Right atrium auricular region (tissue), 2 donors: ENCODE measurements at regions not wholly inside any gene's neighbourhood (a gene's known extent, or its start where the extent isn't known, plus 50 kb on each side); places are given as distances from the start of the nearest gene placed in this dataset.

Source experiments
- DNase-seq: peaks from one replicate; pipeline ENCODE4 v3.0.0-alpha.2; 2019; ENCODE audit warnings: low spot score
- H3K27ac ChIP-seq, 2 donors: fragments of 200-600 bp; sonication (generic); 1 replicate in 1 of 2; 2 replicates in 1 of 2; pipeline ENCODE4 v1.5.1; 2016 to 2019
- H3K27me3 ChIP-seq, 2 donors: fragments of 200-600 bp; sonication (generic); one replicate each; pipeline versions ENCODE4 v1.5.1 to v1.6.0; 2017 to 2019
- H3K36me3 ChIP-seq: fragments of 200-600 bp; sonication (generic); one replicate; pipeline ENCODE4 v1.5.1; 2016
- H3K4me1 ChIP-seq, 2 donors: fragments of 200-600 bp; sonication (generic); one replicate each; pipeline versions ENCODE4 v1.5.1 to v1.6.0; 2017 to 2019
- H3K4me3 ChIP-seq, 2 donors: fragments of 200-600 bp; sonication (generic); 1 replicate in 1 of 2; 2 replicates in 1 of 2; pipeline ENCODE4 v1.5.1; 2017 to 2019; ENCODE audit warnings: mild to moderate bottlenecking in 1 of 2, moderate library complexity in 1 of 2
- H3K9me3 ChIP-seq, 2 donors: fragments of 200-600 bp; sonication (generic); one replicate each; pipeline ENCODE4 v1.5.1; 2019
- TF ChIP-seq, protein P1 (sequence below), 2 donors: fragments of 200-600 bp; sonication (generic); IDR thresholded peaks; one replicate each; pipeline ENCODE4 v1.5.1; 2019; ENCODE audit warnings: antibody characterized with exemption in 2 of 2

DNA sequence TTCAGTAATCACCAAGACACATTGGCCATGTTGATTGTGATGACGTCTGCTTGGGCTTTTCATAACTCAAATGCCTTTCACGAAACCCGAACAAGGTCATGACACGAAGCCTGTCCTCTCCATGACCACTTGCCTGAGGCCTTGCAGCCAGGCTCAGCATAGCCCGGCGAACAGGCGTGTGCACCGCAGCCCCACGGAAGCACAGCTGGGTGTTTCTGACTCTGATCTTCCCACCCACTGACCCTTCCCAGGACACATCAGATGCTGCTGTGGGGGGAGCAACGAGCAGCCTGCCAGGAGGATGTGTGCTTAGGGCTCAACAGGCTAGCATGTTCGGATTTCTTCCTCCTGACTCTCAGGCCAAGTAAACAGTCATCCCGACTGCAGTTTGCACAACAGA is 369.4 kb upstream of the SALL3 start:
- DNase-seq, result no peak
- H3K27ac ChIP-seq, result no peak overlapping the region
- no peak overlapping the region for H3K4me3 ChIP-seq
- H3K27me3 ChIP-seq, result no peaks in the 10 kb centered on the region
- TF ChIP-seq, protein P1, sequence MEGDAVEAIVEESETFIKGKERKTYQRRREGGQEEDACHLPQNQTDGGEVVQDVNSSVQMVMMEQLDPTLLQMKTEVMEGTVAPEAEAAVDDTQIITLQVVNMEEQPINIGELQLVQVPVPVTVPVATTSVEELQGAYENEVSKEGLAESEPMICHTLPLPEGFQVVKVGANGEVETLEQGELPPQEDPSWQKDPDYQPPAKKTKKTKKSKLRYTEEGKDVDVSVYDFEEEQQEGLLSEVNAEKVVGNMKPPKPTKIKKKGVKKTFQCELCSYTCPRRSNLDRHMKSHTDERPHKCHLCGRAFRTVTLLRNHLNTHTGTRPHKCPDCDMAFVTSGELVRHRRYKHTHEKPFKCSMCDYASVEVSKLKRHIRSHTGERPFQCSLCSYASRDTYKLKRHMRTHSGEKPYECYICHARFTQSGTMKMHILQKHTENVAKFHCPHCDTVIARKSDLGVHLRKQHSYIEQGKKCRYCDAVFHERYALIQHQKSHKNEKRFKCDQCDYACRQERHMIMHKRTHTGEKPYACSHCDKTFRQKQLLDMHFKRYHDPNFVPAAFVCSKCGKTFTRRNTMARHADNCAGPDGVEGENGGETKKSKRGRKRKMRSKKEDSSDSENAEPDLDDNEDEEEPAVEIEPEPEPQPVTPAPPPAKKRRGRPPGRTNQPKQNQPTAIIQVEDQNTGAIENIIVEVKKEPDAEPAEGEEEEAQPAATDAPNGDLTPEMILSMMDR (IDR thresholded peaks at IDR 0.05), result no peak
- H3K4me1 ChIP-seq, result no peaks in the 10 kb centered on the region
- no peaks in the 10 kb centered on the region for H3K9me3 ChIP-seq
- no peaks in the 10 kb centered on the region for H3K36me3 ChIP-seq

GRCh38 chr18:78611201-78611800 is 368.3 kb upstream of the SALL3 start:
- Histone ChIP-seq H3K36me3 (no peaks in the 10 kb centered on the region), H3K9me3 (peaks cover 0 to 10% of the 10 kb centered on the region in 2 donors), H3K27ac (no peak overlapping the region), H3K4me3 (no peak overlapping the region), H3K4me1 (no peaks in the 10 kb centered on the region), H3K27me3 (no peaks in the 10 kb centered on the region)
- TF ChIP-seq, protein P1 (IDR thresholded peaks at IDR 0.05), result no peak
- no peak for DNase-seq

GRCh38 chr18:78611869-78612268 is 367.7 kb upstream of the SALL3 start:
- Histone ChIP-seq H3K4me3 (no peak overlapping the region), H3K27ac (no peak overlapping the region), H3K36me3 (no peaks in the 10 kb centered on the region), H3K27me3 (no peaks in the 10 kb centered on the region), H3K9me3 (peaks cover 0 to 16% of the 10 kb centered on the region in 2 donors), H3K4me1 (no peaks in the 10 kb centered on the region)
- no peak for DNase-seq
- TF ChIP-seq, protein P1 (IDR thresholded peaks at IDR 0.05), result no peak

GRCh38 chr18:78612318-78612717 is 367.3 kb upstream of the SALL3 start:
- Histone ChIP-seq H3K9me3 (peaks cover 0 to 20% of the 10 kb centered on the region in 2 donors), H3K4me3 (no peak overlapping the region), H3K36me3 (no peaks in the 10 kb centered on the region), H3K27me3 (no peaks in the 10 kb centered on the region), H3K27ac (no peak overlapping the region), H3K4me1 (no peaks in the 10 kb centered on the region)
- TF ChIP-seq, protein P1 (IDR thresholded peaks at IDR 0.05), result no peak
- DNase-seq, result no peak

- Histone ChIP-seq H3K4me3 (no peak overlapping the region), H3K27ac (no peak overlapping the region), H3K4me1 (no peaks in the 10 kb centered on the region), H3K36me3 (no peaks in the 10 kb centered on the region), H3K9me3 (peaks cover 0 to 22% of the 10 kb centered on the region in 2 donors), H3K27me3 (no peaks in the 10 kb centered on the region)
- TF ChIP-seq, protein P1 (IDR thresholded peaks at IDR 0.05), result no peak
- no peak for DNase-seq
These were observed 366.8 kb upstream of the SALL3 start for GRCh38 chr18:78612801-78613200.

DNA sequence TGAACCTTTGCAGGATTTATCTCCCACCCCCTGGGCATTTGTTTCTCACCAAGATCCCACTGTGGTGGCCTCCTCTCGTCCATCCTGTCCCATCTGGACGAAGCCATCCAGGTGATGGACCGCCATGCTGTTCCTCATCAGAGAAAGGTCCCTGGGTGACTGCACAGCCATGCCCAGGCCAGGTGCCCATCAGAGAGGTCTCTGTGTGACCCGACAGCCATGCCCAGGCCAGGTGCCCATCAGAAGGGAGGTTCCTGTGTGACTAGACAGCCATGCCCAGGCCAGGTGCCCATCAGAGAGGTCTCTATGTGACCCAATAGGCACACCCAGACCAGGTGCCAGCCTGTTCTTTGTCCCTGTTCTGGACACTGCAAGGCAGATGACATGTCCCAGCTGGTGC is 360.9 kb upstream of the SALL3 start:
- DNase-seq, result no peak
- H3K4me1 ChIP-seq, result no peaks in the 10 kb centered on the region
- no peak overlapping the region for H3K4me3 ChIP-seq
- no peaks in the 10 kb centered on the region for H3K27me3 ChIP-seq
- H3K36me3 ChIP-seq, result no peaks in the 10 kb centered on the region
- TF ChIP-seq, protein P1 (IDR thresholded peaks at IDR 0.05), result no peak
- peaks cover 0 to 22% of the 10 kb centered on the region in 2 donors for H3K9me3 ChIP-seq
- no peak overlapping the region for H3K27ac ChIP-seq
